ENCODE measurements at regions not wholly inside any gene's neighbourhood (a gene's known extent, or its start where the extent isn't known, plus 50 kb on each side); places are given as distances from the start of the nearest gene placed in this dataset.
"Not testable (repeated sequence)": the region's sequence is repeated elsewhere in the genome, so short reads cannot be mapped to it uniquely, and the experiment has no call there.

GRCh38 chr19:28631961-28632360 is 581.0 kb downstream of the UQCRFS1 start:
- Histone ChIP-seq H3K27ac (ENCODE audit: low read depth, low read length) (no peak overlapping the region), H2AK5ac (ENCODE audit: low read length) (no peak overlapping the region), H2BK120ac (ENCODE audit: low read depth, low read length) (no peak overlapping the region), H2BK15ac (replicated peaks; ENCODE audit: low read depth) (no peak overlapping the region), H4K5ac (ENCODE audit: low read length) (no peak overlapping the region), H3K56ac (ENCODE audit: low read length) (no peak overlapping the region), H3K23ac (ENCODE audit: low read length) (no peak overlapping the region), H2BK5ac (ENCODE audit: low read length) (no peak overlapping the region), H3K79me1 (ENCODE audit: low read length) (no peaks in the 10 kb centered on the region), H3K4me3 (ENCODE audit: low read length) (no peak overlapping the region), H3K4ac (ENCODE audit: low read depth, low read length) (no peak overlapping the region), H4K8ac (ENCODE audit: low read depth, low read length) (no peak overlapping the region), H3K18ac (ENCODE audit: low read length) (no peak overlapping the region), H3K4me2 (ENCODE audit: low read length) (no peak overlapping the region), H3K27me3 (ENCODE audit: insufficient read depth, low read length, poor library complexity) (no peaks in the 10 kb centered on the region), H3K4me1 (ENCODE audit: control insufficient read depth, low read depth, low read length) (no peaks in the 10 kb centered on the region), H3K9ac (ENCODE audit: low read length) (no peak overlapping the region), H3K36me3 (ENCODE audit: control insufficient read depth, insufficient read depth, low read length) (no peaks in the 10 kb centered on the region), H3K79me2 (ENCODE audit: control insufficient read depth, insufficient read depth, low read length) (no peaks in the 10 kb centered on the region)
- no peak for DNase-seq
- no CpG with 5 or more reads among the region's 6 CpGs for WGBS (ENCODE audit: extremely low coverage, insufficient coverage, low lambda C conversion rate)

GRCh38 chr19:28627669-28628068 is 585.3 kb downstream of the UQCRFS1 start:
- H3K18ac ChIP-seq (ENCODE audit: low read length), result no peak overlapping the region
- H3K4me3 ChIP-seq (ENCODE audit: low read length), result no peak overlapping the region
- H2BK5ac ChIP-seq (ENCODE audit: low read length), result no peak overlapping the region
- H3K4me1 ChIP-seq (ENCODE audit: control insufficient read depth, low read depth, low read length), result no peaks in the 10 kb centered on the region
- no peaks in the 10 kb centered on the region for H3K79me2 ChIP-seq (ENCODE audit: control insufficient read depth, insufficient read depth, low read length)
- H3K27ac ChIP-seq (ENCODE audit: low read depth, low read length), result no peak overlapping the region
- H3K9ac ChIP-seq (ENCODE audit: low read length), result no peak overlapping the region
- no CpG with 5 or more reads among the region's 1 CpG for WGBS (ENCODE audit: extremely low coverage, insufficient coverage, low lambda C conversion rate)
- H3K56ac ChIP-seq (ENCODE audit: low read length), result no peak overlapping the region
- H3K23ac ChIP-seq (ENCODE audit: low read length), result no peak overlapping the region
- no peaks in the 10 kb centered on the region for H3K79me1 ChIP-seq (ENCODE audit: low read length)
- no peak overlapping the region for H3K4me2 ChIP-seq (ENCODE audit: low read length)
- H4K5ac ChIP-seq (ENCODE audit: low read length), result no peak overlapping the region
- H3K27me3 ChIP-seq (ENCODE audit: insufficient read depth, low read length, poor library complexity), result no peaks in the 10 kb centered on the region
- no peak overlapping the region for H2AK5ac ChIP-seq (ENCODE audit: low read length)
- H3K4ac ChIP-seq (ENCODE audit: low read depth, low read length), result no peak overlapping the region
- H4K8ac ChIP-seq (ENCODE audit: low read depth, low read length), result no peak overlapping the region
- H2BK15ac ChIP-seq (replicated peaks; ENCODE audit: low read depth), result no peak overlapping the region
- no peaks in the 10 kb centered on the region for H3K36me3 ChIP-seq (ENCODE audit: control insufficient read depth, insufficient read depth, low read length)
- no peak for DNase-seq
- H2BK120ac ChIP-seq (ENCODE audit: low read depth, low read length), result no peak overlapping the region

GRCh38 chr19:28626407-28626806 is 586.5 kb downstream of the UQCRFS1 start:
- H3K36me3 ChIP-seq (ENCODE audit: control insufficient read depth, insufficient read depth, low read length); H3K4me3 ChIP-seq (ENCODE audit: low read length); H4K8ac ChIP-seq (ENCODE audit: low read depth, low read length); H3K27me3 ChIP-seq (ENCODE audit: insufficient read depth, low read length, poor library complexity); H4K5ac ChIP-seq (ENCODE audit: low read length); H3K23ac ChIP-seq (ENCODE audit: low read length); H3K4ac ChIP-seq (ENCODE audit: low read depth, low read length); H3K79me1 ChIP-seq (ENCODE audit: low read length); H3K4me2 ChIP-seq (ENCODE audit: low read length); H2AK5ac ChIP-seq (ENCODE audit: low read length); H3K79me2 ChIP-seq (ENCODE audit: control insufficient read depth, insufficient read depth, low read length); H2BK120ac ChIP-seq (ENCODE audit: low read depth, low read length); H3K4me1 ChIP-seq (ENCODE audit: control insufficient read depth, low read depth, low read length); H3K9ac ChIP-seq (ENCODE audit: low read length); H2BK5ac ChIP-seq (ENCODE audit: low read length); DNase-seq; H2BK15ac ChIP-seq (replicated peaks; ENCODE audit: low read depth); H3K56ac ChIP-seq (ENCODE audit: low read length); H3K27ac ChIP-seq (ENCODE audit: low read depth, low read length); H3K18ac ChIP-seq (ENCODE audit: low read length): not testable (repeated sequence)
- no CpG with 5 or more reads among the region's 2 CpGs for WGBS (ENCODE audit: extremely low coverage, insufficient coverage, low lambda C conversion rate)

GRCh38 chr19:28619816-28620429 is 593.0 kb downstream of the UQCRFS1 start:
- Histone ChIP-seq H3K56ac (ENCODE audit: low read length) (no peak overlapping the region), H2BK5ac (ENCODE audit: low read length) (no peak overlapping the region), H4K5ac (ENCODE audit: low read length) (no peak overlapping the region), H3K4me3 (ENCODE audit: low read length) (no peak overlapping the region), H2BK120ac (ENCODE audit: low read depth, low read length) (no peak overlapping the region), H3K79me2 (ENCODE audit: control insufficient read depth, insufficient read depth, low read length) (no peaks in the 10 kb centered on the region), H3K23ac (ENCODE audit: low read length) (no peak overlapping the region), H3K27ac (ENCODE audit: low read depth, low read length) (no peak overlapping the region), H3K4me2 (ENCODE audit: low read length) (no peak overlapping the region), H2AK5ac (ENCODE audit: low read length) (no peak overlapping the region), H3K36me3 (ENCODE audit: control insufficient read depth, insufficient read depth, low read length) (no peaks in the 10 kb centered on the region), H3K9ac (ENCODE audit: low read length) (no peak overlapping the region), H3K27me3 (ENCODE audit: insufficient read depth, low read length, poor library complexity) (no peaks in the 10 kb centered on the region), H3K4me1 (ENCODE audit: control insufficient read depth, low read depth, low read length) (no peaks in the 10 kb centered on the region), H3K4ac (ENCODE audit: low read depth, low read length) (no peak overlapping the region), H2BK15ac (replicated peaks; ENCODE audit: low read depth) (no peak overlapping the region), H4K8ac (ENCODE audit: low read depth, low read length) (no peak overlapping the region), H3K18ac (ENCODE audit: low read length) (no peak overlapping the region), H3K79me1 (ENCODE audit: low read length) (no peaks in the 10 kb centered on the region)
- no CpG with 5 or more reads among the region's 5 CpGs for WGBS (ENCODE audit: extremely low coverage, insufficient coverage, low lambda C conversion rate)
- no peak for DNase-seq

GRCh38 chr19:28618504-28618903 is 594.4 kb downstream of the UQCRFS1 start:
- Histone ChIP-seq H3K4me2 (ENCODE audit: low read length) (no peak overlapping the region), H3K4me1 (ENCODE audit: control insufficient read depth, low read depth, low read length) (no peaks in the 10 kb centered on the region), H3K79me2 (ENCODE audit: control insufficient read depth, insufficient read depth, low read length) (no peaks in the 10 kb centered on the region), H3K79me1 (ENCODE audit: low read length) (no peaks in the 10 kb centered on the region), H3K27ac (ENCODE audit: low read depth, low read length) (no peak overlapping the region), H4K8ac (ENCODE audit: low read depth, low read length) (no peak overlapping the region), H3K27me3 (ENCODE audit: insufficient read depth, low read length, poor library complexity) (no peaks in the 10 kb centered on the region), H3K56ac (ENCODE audit: low read length) (no peak overlapping the region), H3K4me3 (ENCODE audit: low read length) (no peak overlapping the region), H3K23ac (ENCODE audit: low read length) (no peak overlapping the region), H3K4ac (ENCODE audit: low read depth, low read length) (no peak overlapping the region), H3K18ac (ENCODE audit: low read length) (no peak overlapping the region), H2BK15ac (replicated peaks; ENCODE audit: low read depth) (no peak overlapping the region), H2BK5ac (ENCODE audit: low read length) (no peak overlapping the region), H3K9ac (ENCODE audit: low read length) (no peak overlapping the region), H3K36me3 (ENCODE audit: control insufficient read depth, insufficient read depth, low read length) (no peaks in the 10 kb centered on the region), H4K5ac (ENCODE audit: low read length) (no peak overlapping the region), H2AK5ac (ENCODE audit: low read length) (no peak overlapping the region), H2BK120ac (ENCODE audit: low read depth, low read length) (no peak overlapping the region)
- no peak for DNase-seq
- no CpG with 5 or more reads among the region's 4 CpGs for WGBS (ENCODE audit: extremely low coverage, insufficient coverage, low lambda C conversion rate)

- H4K5ac ChIP-seq (ENCODE audit: low read length), result no peak overlapping the region
- no peak overlapping the region for H2AK5ac ChIP-seq (ENCODE audit: low read length)
- no peak overlapping the region for H4K8ac ChIP-seq (ENCODE audit: low read depth, low read length)
- H3K79me1 ChIP-seq (ENCODE audit: low read length), result no peaks in the 10 kb centered on the region
- no peak overlapping the region for H3K23ac ChIP-seq (ENCODE audit: low read length)
- WGBS (ENCODE audit: extremely low coverage, insufficient coverage, low lambda C conversion rate), result no CpG with 5 or more reads among the region's 1 CpG
- H3K4ac ChIP-seq (ENCODE audit: low read depth, low read length), result no peak overlapping the region
- H3K36me3 ChIP-seq (ENCODE audit: control insufficient read depth, insufficient read depth, low read length), result no peaks in the 10 kb centered on the region
- H2BK15ac ChIP-seq (replicated peaks; ENCODE audit: low read depth), result no peak overlapping the region
- H3K27me3 ChIP-seq (ENCODE audit: insufficient read depth, low read length, poor library complexity), result no peaks in the 10 kb centered on the region
- no peak overlapping the region for H2BK5ac ChIP-seq (ENCODE audit: low read length)
- H3K79me2 ChIP-seq (ENCODE audit: control insufficient read depth, insufficient read depth, low read length), result no peaks in the 10 kb centered on the region
- H3K56ac ChIP-seq (ENCODE audit: low read length), result no peak overlapping the region
- H3K9ac ChIP-seq (ENCODE audit: low read length), result no peak overlapping the region
- no peak overlapping the region for H3K4me3 ChIP-seq (ENCODE audit: low read length)
- H2BK120ac ChIP-seq (ENCODE audit: low read depth, low read length), result no peak overlapping the region
- H3K4me1 ChIP-seq (ENCODE audit: control insufficient read depth, low read depth, low read length), result no peaks in the 10 kb centered on the region
- no peak overlapping the region for H3K4me2 ChIP-seq (ENCODE audit: low read length)
- no peak for DNase-seq
- H3K27ac ChIP-seq (ENCODE audit: low read depth, low read length), result no peak overlapping the region
- no peak overlapping the region for H3K18ac ChIP-seq (ENCODE audit: low read length)
Measured at GRCh38 chr19:28615966-28616365, 597.0 kb downstream of the UQCRFS1 start.

Data from mesendoderm (in vitro differentiated cells).